ENCODE measurements at regions not wholly inside any gene's neighbourhood (a gene's known extent, or its start where the extent isn't known, plus 50 kb on each side); places are given as distances from the start of the nearest gene placed in this dataset.
"Not testable (repeated sequence)": the region's sequence is repeated elsewhere in the genome, so short reads cannot be mapped to it uniquely, and the experiment has no call there.

GRCh38 chr14:55838529-55839052 lies 258.6 kb downstream of the KTN1 start:
- Histone ChIP-seq H3K9ac (ENCODE audit: low read depth in 1 of 2, low read length in 2 of 2) (no peak overlapping the region), H3K9me3 (ENCODE audit: control insufficient read depth in 4 of 4, low read length in 3 of 4) (peaks cover 0 to 1% (median 0%) of the 10 kb centered on the region in 4 donors), H3K4me1 (ENCODE audit: control insufficient read depth in 4 of 4, insufficient read depth in 4 of 4, low read length in 3 of 4) (no peaks in the 10 kb centered on the region), H3K27me3 (ENCODE audit: control insufficient read depth in 4 of 4, insufficient read depth in 4 of 4, low read length in 3 of 4) (no peaks in the 10 kb centered on the region), H3K36me3 (ENCODE audit: control insufficient read depth in 4 of 4, insufficient read depth in 3 of 4, low read depth in 1 of 4, low read length in 3 of 4) (no peaks in the 10 kb centered on the region), H3K4me3 (ENCODE audit: low read depth in 1 of 3, low read length in 3 of 3) (no peak overlapping the region), H3K27ac (ENCODE audit: low read depth in 1 of 2, low read length in 2 of 2) (no peak overlapping the region)
- no peak for TF ChIP-seq ZBTB33 (IDR thresholded peaks at IDR 0.05)
- no peak for TF ChIP-seq ATF3 (IDR thresholded peaks at IDR 0.05)
- TF ChIP-seq NR2F2 (IDR thresholded peaks at IDR 0.05): no peak
- no peak for TF ChIP-seq YY1 (IDR thresholded peaks at IDR 0.05)
- no peak for TF ChIP-seq REST (IDR thresholded peaks at IDR 0.05)
- WGBS: 81% methylated on average over 3 of the region's 3 CpGs
- DNase-seq (ENCODE audit: low spot score): no peak

- not testable (repeated sequence) for H3K27ac ChIP-seq (ENCODE audit: low read depth in 1 of 2, low read length in 2 of 2); H3K27me3 ChIP-seq (ENCODE audit: control insufficient read depth in 4 of 4, insufficient read depth in 4 of 4, low read length in 3 of 4); DNase-seq (ENCODE audit: low spot score); H3K36me3 ChIP-seq (ENCODE audit: control insufficient read depth in 4 of 4, insufficient read depth in 3 of 4, low read depth in 1 of 4, low read length in 3 of 4); H3K9me3 ChIP-seq (ENCODE audit: control insufficient read depth in 4 of 4, low read length in 3 of 4); H3K9ac ChIP-seq (ENCODE audit: low read depth in 1 of 2, low read length in 2 of 2); H3K4me3 ChIP-seq (ENCODE audit: low read depth in 1 of 3, low read length in 3 of 3); H3K4me1 ChIP-seq (ENCODE audit: control insufficient read depth in 4 of 4, insufficient read depth in 4 of 4, low read length in 3 of 4)
- WGBS: 96% methylated on average over 41 of the region's 41 CpGs
Measured at GRCh38 chr14:55839301-55839947, 259.4 kb downstream of the KTN1 start.

- H3K27ac ChIP-seq (ENCODE audit: low read depth in 1 of 2, low read length in 2 of 2): no peak overlapping the region
- no peaks in the 10 kb centered on the region for H3K36me3 ChIP-seq (ENCODE audit: control insufficient read depth in 4 of 4, insufficient read depth in 3 of 4, low read depth in 1 of 4, low read length in 3 of 4)
- H3K4me1 ChIP-seq (ENCODE audit: control insufficient read depth in 4 of 4, insufficient read depth in 4 of 4, low read length in 3 of 4): no peaks in the 10 kb centered on the region
- no peak for TF ChIP-seq GABPA (IDR thresholded peaks at IDR 0.05 in 1 of 2, conservative IDR thresholded peaks at IDR 0.05 in 1 of 2)
- TF ChIP-seq EGR1 (IDR thresholded peaks at IDR 0.05; ENCODE audit: low read depth in 2 of 2): no peak
- no peak for TF ChIP-seq REST (IDR thresholded peaks at IDR 0.05)
- no peak for TF ChIP-seq HNF4G (IDR thresholded peaks at IDR 0.05)
- TF ChIP-seq ZBTB33 (IDR thresholded peaks at IDR 0.05): no peak
- no peak for TF ChIP-seq FOXA1 (IDR thresholded peaks at IDR 0.05)
- no peak for TF ChIP-seq MAX (IDR thresholded peaks at IDR 0.05)
- no peak overlapping the region for H3K9ac ChIP-seq (ENCODE audit: low read depth in 1 of 2, low read length in 2 of 2)
- no peak for DNase-seq (ENCODE audit: low spot score)
- peaks cover 0 to 1% (median 0%) of the 10 kb centered on the region in 4 donors for H3K9me3 ChIP-seq (ENCODE audit: control insufficient read depth in 4 of 4, low read length in 3 of 4)
- no peaks in the 10 kb centered on the region for H3K27me3 ChIP-seq (ENCODE audit: control insufficient read depth in 4 of 4, insufficient read depth in 4 of 4, low read length in 3 of 4)
- H3K4me3 ChIP-seq (ENCODE audit: low read depth in 1 of 3, low read length in 3 of 3): no peak overlapping the region
- WGBS: 90% methylated on average over 6 of the region's 6 CpGs
Measured at GRCh38 chr14:55840821-55841220, 260.8 kb downstream of the KTN1 start.

All from liver (tissue), 7 donors.